GM06990 (cell line): ENCODE measurements at regions not wholly inside any gene's neighbourhood (a gene's known extent, or its start where the extent isn't known, plus 50 kb on each side); places are given as distances from the start of the nearest gene placed in this dataset.
"Not testable (repeated sequence)": the region's sequence is repeated elsewhere in the genome, so short reads cannot be mapped to it uniquely, and the experiment has no call there.

ENCODE experiments used
- DNase-seq: peaks from one replicate; pipeline ENCODE4 v3.0.0-alpha.2; 2011; ENCODE audit not compliant: insufficient read length; ENCODE audit errors: extremely low read depth
- H3K27me3 ChIP-seq: replicated peaks from 2 replicates; pipeline ENCODE4 v1.6.0; 2011; ENCODE audit warnings: low read length; ENCODE audit not compliant: control insufficient read depth, insufficient read depth
- H3K36me3 ChIP-seq: 2 replicates; pipeline ENCODE4 v1.5.1; 2011; ENCODE audit warnings: low read length; ENCODE audit not compliant: control insufficient read depth, insufficient read depth
- H3K4me3 ChIP-seq: replicated peaks from 2 replicates; pipeline ENCODE4 v1.5.1; 2011; ENCODE audit warnings: low read depth, mild to moderate bottlenecking, control low read depth, low read length
- TF ChIP-seq, protein P1 (sequence below): IDR thresholded peaks from 2 replicates; pipeline ENCODE4 v1.5.1; 2011; ENCODE audit warnings: low read length, control low read depth, mild to moderate bottlenecking, inconsistent platforms; ENCODE audit not compliant: insufficient read depth, poor library complexity, severe bottlenecking

DNA sequence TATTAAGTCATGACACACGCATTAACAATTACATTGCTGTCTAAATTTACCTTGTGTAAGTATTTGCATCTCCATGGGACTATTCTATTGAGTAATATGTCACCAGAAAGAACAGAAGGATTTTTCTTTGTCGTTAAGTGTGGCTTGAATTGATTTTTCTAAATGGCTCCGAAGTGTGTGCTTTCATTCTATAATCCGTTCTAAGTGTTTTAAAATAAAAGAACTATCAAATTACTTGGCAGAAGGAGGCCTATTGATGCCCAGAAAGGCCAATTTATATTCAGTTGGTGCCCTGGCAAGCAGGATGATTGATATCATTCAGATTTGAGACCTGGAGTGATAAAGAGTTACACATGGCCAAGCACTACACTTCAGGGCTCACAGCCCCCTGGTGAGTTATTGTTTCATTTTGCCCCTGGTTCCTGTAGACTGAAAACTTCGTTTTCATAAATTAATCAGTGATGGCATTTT, 538.9 kb upstream of the ANO5 start:
- Histone ChIP-seq H3K36me3 (no peaks in the 10 kb centered on the region), H3K27me3 (no peaks in the 10 kb centered on the region), H3K4me3 (no peak overlapping the region)
- TF ChIP-seq, protein P1, sequence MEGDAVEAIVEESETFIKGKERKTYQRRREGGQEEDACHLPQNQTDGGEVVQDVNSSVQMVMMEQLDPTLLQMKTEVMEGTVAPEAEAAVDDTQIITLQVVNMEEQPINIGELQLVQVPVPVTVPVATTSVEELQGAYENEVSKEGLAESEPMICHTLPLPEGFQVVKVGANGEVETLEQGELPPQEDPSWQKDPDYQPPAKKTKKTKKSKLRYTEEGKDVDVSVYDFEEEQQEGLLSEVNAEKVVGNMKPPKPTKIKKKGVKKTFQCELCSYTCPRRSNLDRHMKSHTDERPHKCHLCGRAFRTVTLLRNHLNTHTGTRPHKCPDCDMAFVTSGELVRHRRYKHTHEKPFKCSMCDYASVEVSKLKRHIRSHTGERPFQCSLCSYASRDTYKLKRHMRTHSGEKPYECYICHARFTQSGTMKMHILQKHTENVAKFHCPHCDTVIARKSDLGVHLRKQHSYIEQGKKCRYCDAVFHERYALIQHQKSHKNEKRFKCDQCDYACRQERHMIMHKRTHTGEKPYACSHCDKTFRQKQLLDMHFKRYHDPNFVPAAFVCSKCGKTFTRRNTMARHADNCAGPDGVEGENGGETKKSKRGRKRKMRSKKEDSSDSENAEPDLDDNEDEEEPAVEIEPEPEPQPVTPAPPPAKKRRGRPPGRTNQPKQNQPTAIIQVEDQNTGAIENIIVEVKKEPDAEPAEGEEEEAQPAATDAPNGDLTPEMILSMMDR, result no peak
- DNase-seq, result no peak

DNA sequence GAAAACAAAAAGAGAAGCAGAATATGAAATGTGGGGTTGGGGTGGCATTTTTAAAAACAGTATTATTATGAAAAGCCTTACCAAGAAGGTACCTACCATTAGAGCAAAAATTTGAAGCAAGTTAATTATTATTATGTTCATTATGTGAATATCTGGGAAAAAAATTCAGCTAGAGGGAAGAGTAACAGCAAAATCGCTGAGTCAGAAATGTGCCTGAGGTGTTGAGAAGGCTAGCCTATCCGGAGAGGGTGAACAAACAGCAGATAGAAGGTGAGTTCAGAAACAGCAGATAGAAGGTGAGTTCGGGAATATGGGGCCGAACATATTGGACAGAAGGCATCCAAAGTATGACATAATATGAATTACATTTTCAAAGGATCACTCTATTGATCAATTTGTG, 536.8 kb upstream of the ANO5 start:
- H3K36me3 ChIP-seq, result no peaks in the 10 kb centered on the region
- no peaks in the 10 kb centered on the region for H3K27me3 ChIP-seq
- H3K4me3 ChIP-seq, result no peak overlapping the region
- DNase-seq, result no peak
- TF ChIP-seq, protein P1, result no peak

GRCh38 chr11:21658654-21659193, 534.2 kb upstream of the ANO5 start:
- Histone ChIP-seq H3K4me3 (no peak overlapping the region), H3K36me3 (no peaks in the 10 kb centered on the region)

GRCh38 chr11:21659377-21659776, 533.5 kb upstream of the ANO5 start:
- H3K4me3 ChIP-seq, H3K27me3 ChIP-seq, DNase-seq, H3K36me3 ChIP-seq: not testable (repeated sequence)

More at GRCh38 chr11:21658654-21659193, 534.2 kb upstream of the ANO5 start:
- TF ChIP-seq, protein P1, result no peak
- no peak for DNase-seq
- no peaks in the 10 kb centered on the region for H3K27me3 ChIP-seq

- no peak for DNase-seq
- Histone ChIP-seq H3K36me3 (no peaks in the 10 kb centered on the region), H3K27me3 (no peaks in the 10 kb centered on the region), H3K4me3 (no peak overlapping the region)
- TF ChIP-seq, protein P1, result no peak
These were observed 532.9 kb upstream of the ANO5 start for GRCh38 chr11:21659961-21660360.

GRCh38 chr11:21675049-21675616, 517.8 kb upstream of the ANO5 start:
- H3K36me3 ChIP-seq, result no peaks in the 10 kb centered on the region
- no peaks in the 10 kb centered on the region for H3K27me3 ChIP-seq
- TF ChIP-seq, protein P1, result no peak
- no peak overlapping the region for H3K4me3 ChIP-seq
- no peak for DNase-seq
